Panc1 (cell line): ENCODE measurements at regions not wholly inside any gene's neighbourhood (a gene's known extent, or its start where the extent isn't known, plus 50 kb on each side); places are given as distances from the start of the nearest gene placed in this dataset.

Experiments used
- ATAC-seq: fragments of 200-7000 bp; cut with Tn5 transposase; 2 replicates; pipeline ENCODE4 v1.9.1; 2020; ENCODE audit warnings: mild to moderate bottlenecking, moderate library complexity
- BruUV-seq: library from RNA; stranded (reverse); fragments of 400-500 nt; replicated peaks from 2 replicates; lab custom pipeline; 2021; lab: Mats Ljungman, UMichigan
- CTCF ChIA-PET: fragments of 300-600 bp; sonication (Branson Sonifier 250); formaldehyde crosslinking; loops from one replicate; lab custom pipeline; 2022; ENCODE audit warnings: antibody characterized with exemption; lab: Charles Lee
- POLR2A ChIA-PET: fragments of 300-600 bp; sonication (Branson Sonifier 250); formaldehyde crosslinking; loops from one replicate; lab custom pipeline; 2022; ENCODE audit warnings: antibody characterized with exemption; lab: Charles Lee
- DNase-seq: peaks from one replicate; pipeline ENCODE4 v3.0.0-alpha.2; 2010; ENCODE audit warnings: low read depth, low spot score
- H3K27ac ChIP-seq: 2 replicates; pipeline ENCODE4 v1.5.1; 2011; ENCODE audit warnings: mild to moderate bottlenecking, low read length, inconsistent platforms
- H3K27me3 ChIP-seq: fragments of 200-500 bp; sonication (Bioruptor generic); 2 replicates; pipeline ENCODE4 v1.6.0; 2014; ENCODE audit warnings: low read length, inconsistent platforms; ENCODE audit not compliant: control insufficient read depth, insufficient read depth
- H3K36me3 ChIP-seq: fragments of 200-500 bp; sonication (Bioruptor generic); 2 replicates; pipeline ENCODE4 v1.5.1; 2014; ENCODE audit warnings: inconsistent platforms, mild to moderate bottlenecking, low read length, moderate library complexity; ENCODE audit not compliant: control insufficient read depth, insufficient read depth
- H3K4me1 ChIP-seq: 2 replicates; pipeline ENCODE4 v1.5.1; 2011; ENCODE audit warnings: inconsistent platforms, mild to moderate bottlenecking, low read length, moderate library complexity; ENCODE audit not compliant: control insufficient read depth, insufficient read depth
- H3K4me3 ChIP-seq, 2 experiments: 2 replicates each; pipeline ENCODE4 v1.5.1; 2011 to 2012; ENCODE audit warnings: low read depth in 2 of 2, low read length in 2 of 2, mild to moderate bottlenecking in 2 of 2, inconsistent platforms in 1 of 2, moderate library complexity in 1 of 2
- H3K9me3 ChIP-seq: fragments of 200-500 bp; sonication (Bioruptor generic); 2 replicates; pipeline ENCODE4 v1.5.1; 2014; ENCODE audit warnings: low read depth, mild to moderate bottlenecking, inconsistent platforms, low read length, moderate library complexity; ENCODE audit not compliant: control insufficient read depth, insufficient read depth
- CTCF ChIP-seq: fragments of 450-650 bp; IDR thresholded peaks from 2 replicates; pipeline ENCODE4 v1.5.1; 2017; ENCODE audit warnings: mild to moderate bottlenecking
- POLR2AphosphoS5 ChIP-seq: IDR thresholded peaks from 2 replicates; pipeline ENCODE4 v1.6.1; 2012; ENCODE audit warnings: mild to moderate bottlenecking, low read depth, low read length, moderate library complexity
- REST ChIP-seq, 2 experiments: IDR thresholded peaks; 2 replicates each; pipeline ENCODE4 v1.6.1; 2011 to 2012; ENCODE audit warnings: low read depth in 2 of 2, control low read depth in 1 of 2, low read length in 1 of 2, mild to moderate bottlenecking in 1 of 2, moderate library complexity in 1 of 2; ENCODE audit not compliant: insufficient read depth in 1 of 2
- SIN3A ChIP-seq: IDR thresholded peaks from 2 replicates; pipeline ENCODE4 v1.6.1; 2012; ENCODE audit warnings: low read depth, mild to moderate bottlenecking, low read length, moderate library complexity, borderline replicate concordance; ENCODE audit not compliant: insufficient read depth
- TCF7L2 ChIP-seq: IDR thresholded peaks from 2 replicates; pipeline ENCODE4 v1.6.1; 2011; ENCODE audit warnings: mild to moderate bottlenecking, low read depth, low read length, inconsistent platforms
- in situ Hi-C: cut with HindIII; loops from 2 replicates; pipeline ENCODE4 v1.10.0; 2016; ENCODE audit warnings: low sequenced_read_pairs, low pct_unique_long_range_greater_than_20kb
- intact Hi-C: fragments of 100-400 bp; cut with micrococcal nuclease; formaldehyde crosslinking; loops from one replicate; pipeline ENCODE4 v1.10.0; 2022; ENCODE audit not compliant: unreplicated experiment

- Histone ChIP-seq H3K36me3 (no peaks in the 10 kb centered on the region), H3K4me3 (no peak overlapping the region), H3K27me3 (no peaks in the 10 kb centered on the region), H3K9me3 (no peaks in the 10 kb centered on the region), H3K4me1 (no peaks in the 10 kb centered on the region), H3K27ac (no peak overlapping the region)
- ATAC-seq (no peak), DNase-seq (no peak)
- in situ Hi-C loops: no loop called here
- CTCF ChIA-PET: no interaction called here
- POLR2A ChIA-PET: no interaction called here
- TF ChIP-seq REST (IDR thresholded peaks at IDR 0.05; ENCODE audit: insufficient read depth in 1 of 2, low read depth in 2 of 2, low read length in 1 of 2) (no peak), SIN3A (no peak), CTCF (no peak), TCF7L2 (no peak), POLR2AphosphoS5 (no peak)
- intact Hi-C loops: no loop called here
- BruUV-seq: no TSS peak
These were observed 294.0 kb downstream of the SEC61B start for GRCh38 chr9:99515895-99516656.

GRCh38 chr9:99516657-99517049 is 294.6 kb downstream of the SEC61B start:
- no peak overlapping the region for H3K27ac ChIP-seq
- ATAC-seq (no peak), DNase-seq (no peak)
- in situ Hi-C loops (no loop called here), intact Hi-C loops (no loop called here)
- no peaks in the 10 kb centered on the region for H3K4me1 ChIP-seq
- no peaks in the 10 kb centered on the region for H3K36me3 ChIP-seq
- ChIA-PET CTCF (no interaction called here), POLR2A (no interaction called here)
- H3K27me3 ChIP-seq: no peaks in the 10 kb centered on the region
- no TSS peak for BruUV-seq
- H3K4me3 ChIP-seq: no peak overlapping the region
- no peaks in the 10 kb centered on the region for H3K9me3 ChIP-seq
- TF ChIP-seq TCF7L2 (no peak), POLR2AphosphoS5 (no peak), SIN3A (no peak)

- Histone ChIP-seq H3K36me3 (no peaks in the 10 kb centered on the region), H3K27me3 (no peaks in the 10 kb centered on the region), H3K4me1 (no peaks in the 10 kb centered on the region), H3K27ac (no peak overlapping the region), H3K9me3 (no peaks in the 10 kb centered on the region), H3K4me3 (no peak overlapping the region)
- POLR2A ChIA-PET: no interaction called here
- DNase-seq: no peak
- BruUV-seq: no TSS peak
- CTCF ChIA-PET: no interaction called here
- in situ Hi-C loops: no loop called here
- TF ChIP-seq POLR2AphosphoS5 (no peak), REST (IDR thresholded peaks at IDR 0.05; ENCODE audit: insufficient read depth in 1 of 2, low read depth in 2 of 2, low read length in 1 of 2) (no peak), TCF7L2 (no peak), CTCF (no peak), SIN3A (no peak)
- intact Hi-C loops: no loop called here
- no peak for ATAC-seq
These were observed 297.8 kb upstream of the NR4A3 start for GRCh38 chr9:99523838-99524237.
